OCI-M1 (cell line): ENCODE measurements at regions not wholly inside any gene's neighbourhood (a gene's known extent, or its start where the extent isn't known, plus 50 kb on each side); places are given as distances from the start of the nearest gene placed in this dataset.
A peak's percentile ranks its signal among the peaks of the same experiment; 100 is the strongest.
"Not testable (repeated sequence)": the region's sequence is repeated elsewhere in the genome, so short reads cannot be mapped to it uniquely, and the experiment has no call there.

Source experiments
- DNase-seq: peaks from one replicate; lab custom pipeline; 2025; lab: John Stamatoyannopoulos, UW

DNA sequence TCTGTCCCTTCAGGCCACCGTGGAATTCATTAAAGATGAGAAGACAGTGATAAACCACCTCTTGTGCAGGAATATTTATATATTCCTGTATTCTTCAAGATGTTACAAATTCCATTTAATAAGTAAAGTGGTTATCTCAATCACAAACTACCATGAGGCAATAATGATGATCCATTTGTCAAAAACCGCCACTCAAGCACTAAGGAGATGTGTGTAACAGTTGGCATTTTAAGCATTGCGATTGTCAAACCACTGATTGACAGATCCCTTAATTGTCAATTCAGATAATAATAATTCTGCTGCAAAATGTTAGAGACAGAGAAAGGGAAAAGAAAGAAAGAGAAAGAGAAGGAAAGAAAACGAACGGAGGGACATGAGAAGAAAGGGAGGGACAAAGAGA lies 476.1 kb upstream of the RBFOX1 start:
- DNase-seq = no peak

DNA sequence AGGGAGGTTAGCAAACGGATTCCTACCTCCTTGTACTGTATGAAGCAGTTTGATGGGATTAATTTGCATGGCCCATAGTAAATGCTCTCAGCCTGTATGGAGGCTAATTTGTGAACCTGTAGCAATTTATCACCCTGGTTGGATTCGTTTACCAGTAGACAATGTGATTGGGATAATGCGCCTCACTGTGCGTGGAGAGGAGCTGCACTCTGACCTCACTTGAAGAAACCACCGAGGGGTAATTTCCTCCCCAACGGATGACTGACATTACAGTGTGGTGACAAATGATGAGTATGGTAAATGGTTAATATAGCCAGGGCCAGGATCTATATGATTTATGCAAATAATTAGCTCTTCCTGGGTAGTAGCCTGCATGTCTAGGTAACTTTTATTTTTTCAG lies 479.1 kb upstream of the RBFOX1 start:
- DNase-seq = no peak

DNA sequence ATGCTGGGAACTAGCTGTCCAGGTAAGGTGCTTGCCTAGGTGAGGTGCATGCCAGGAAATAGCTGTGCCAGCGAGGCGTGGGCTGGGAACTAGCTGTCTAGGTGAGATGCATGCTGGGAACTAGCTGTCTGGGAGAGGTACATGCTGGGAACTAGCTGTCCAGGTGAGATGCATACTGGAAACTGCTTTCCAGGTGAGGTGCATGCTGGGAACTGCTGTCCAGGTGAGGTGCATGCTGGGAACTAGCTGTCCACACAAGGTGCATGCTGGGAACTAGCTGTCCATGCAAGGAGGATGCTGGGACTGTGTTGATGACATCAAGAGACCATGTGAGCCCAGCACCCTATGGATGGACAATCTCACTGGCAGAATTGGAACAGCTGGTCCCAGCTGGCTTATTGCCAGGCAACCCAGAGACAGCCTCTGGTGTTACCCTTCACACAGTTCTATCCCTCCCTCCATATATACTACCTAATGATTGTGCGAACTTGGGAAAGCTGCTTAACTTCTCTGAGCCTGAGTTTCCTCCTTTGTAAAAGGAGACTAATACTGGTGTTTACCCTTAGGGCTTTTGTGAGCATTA lies 479.9 kb upstream of the RBFOX1 start:
- no peak for DNase-seq

DNA sequence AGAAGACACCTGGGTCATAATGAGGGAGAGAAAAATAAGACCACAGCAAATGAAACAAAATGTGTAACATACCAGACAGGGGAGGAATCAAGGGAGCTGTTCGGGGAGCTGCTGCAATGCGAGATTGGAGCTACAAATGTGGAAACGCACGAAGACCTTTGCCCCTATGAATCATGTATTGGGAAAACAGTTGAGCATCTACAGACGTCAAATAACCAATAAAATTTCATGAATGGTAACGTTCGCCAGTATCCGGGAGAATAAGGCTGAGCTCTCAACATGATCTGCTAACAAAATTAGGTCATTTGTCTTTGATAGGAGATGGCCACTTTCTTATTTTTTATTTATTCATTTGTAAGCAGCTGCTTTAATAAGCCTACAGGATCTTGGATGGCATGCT lies 486.2 kb upstream of the RBFOX1 start:
- DNase-seq = no peak

DNA sequence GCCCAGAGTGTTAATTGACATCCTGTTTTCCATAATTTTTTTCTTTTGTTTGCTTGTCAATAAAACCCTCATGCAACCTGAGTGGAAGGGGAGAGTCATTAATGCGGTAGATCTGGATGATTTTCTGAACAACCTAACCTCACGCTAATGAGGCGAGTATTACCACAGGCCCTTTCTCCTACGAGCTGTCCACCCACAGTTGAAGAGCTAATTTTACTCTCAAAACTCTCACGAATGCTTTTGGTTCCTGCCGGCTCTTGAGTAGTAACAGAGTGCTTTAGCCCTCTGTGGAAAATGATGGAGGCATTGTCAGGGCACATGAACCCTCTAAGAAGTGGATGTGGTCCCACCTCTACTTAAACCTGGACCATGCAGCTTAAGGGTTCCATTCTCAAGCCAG lies 491.3 kb upstream of the RBFOX1 start:
- no peak for DNase-seq

DNA sequence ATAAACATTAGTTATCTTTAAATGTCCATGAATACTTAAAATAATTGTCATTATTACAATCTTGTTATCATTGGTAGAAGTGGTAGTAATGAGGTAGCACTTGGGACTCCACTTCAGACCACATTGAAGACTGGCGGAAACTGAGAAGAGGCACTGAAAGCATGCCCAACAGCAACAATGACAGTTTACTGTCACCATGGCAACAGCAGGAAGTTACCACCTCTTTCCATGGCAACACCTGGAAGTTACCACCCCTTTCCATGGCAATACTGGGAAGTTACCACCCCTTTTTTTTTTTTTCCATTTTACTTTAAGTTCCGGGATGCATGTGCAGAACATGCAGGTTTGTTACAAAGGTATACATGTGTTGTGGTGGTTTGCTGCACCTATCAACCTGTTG lies 494.9 kb upstream of the RBFOX1 start:
- DNase-seq = no peak

DNA sequence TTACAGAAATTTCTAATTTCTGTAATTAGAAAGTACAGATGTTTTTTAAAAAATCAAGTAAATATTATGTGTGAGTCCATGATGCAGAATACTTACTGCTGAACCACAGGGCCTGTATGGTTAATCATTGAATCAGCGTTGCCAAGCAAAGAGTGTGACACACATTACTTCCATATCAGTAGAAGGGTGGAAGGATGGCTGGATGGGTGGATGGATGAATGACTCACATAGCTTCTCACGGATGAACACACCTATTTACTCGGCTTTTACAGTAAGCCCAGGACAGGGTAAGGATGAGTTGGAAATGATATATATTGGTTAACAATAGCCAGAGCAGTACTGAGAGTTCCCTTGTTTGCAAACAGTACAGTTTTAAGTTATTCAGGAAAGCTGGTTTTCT lies 495.9 kb upstream of the RBFOX1 start:
- DNase-seq = no peak

DNA sequence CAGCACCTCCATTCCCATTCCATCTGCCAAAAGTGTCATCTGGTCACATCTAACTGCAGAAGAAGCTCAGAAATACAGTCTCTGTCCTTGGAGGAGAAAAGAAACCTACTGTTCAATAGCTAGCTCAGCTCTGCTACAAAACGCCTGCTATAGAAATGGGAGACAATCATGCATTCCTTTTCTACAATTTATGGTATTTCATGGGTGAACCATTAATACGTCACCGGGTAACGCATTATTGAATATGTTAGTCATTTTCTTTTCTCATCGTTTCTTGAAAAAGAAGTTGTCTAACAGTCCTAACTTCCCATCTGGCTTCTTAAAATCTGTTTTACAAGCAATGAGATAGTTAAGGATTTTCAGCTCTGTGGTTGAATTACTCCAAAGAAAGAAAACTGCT lies 496.7 kb upstream of the RBFOX1 start:
- no peak for DNase-seq

DNA sequence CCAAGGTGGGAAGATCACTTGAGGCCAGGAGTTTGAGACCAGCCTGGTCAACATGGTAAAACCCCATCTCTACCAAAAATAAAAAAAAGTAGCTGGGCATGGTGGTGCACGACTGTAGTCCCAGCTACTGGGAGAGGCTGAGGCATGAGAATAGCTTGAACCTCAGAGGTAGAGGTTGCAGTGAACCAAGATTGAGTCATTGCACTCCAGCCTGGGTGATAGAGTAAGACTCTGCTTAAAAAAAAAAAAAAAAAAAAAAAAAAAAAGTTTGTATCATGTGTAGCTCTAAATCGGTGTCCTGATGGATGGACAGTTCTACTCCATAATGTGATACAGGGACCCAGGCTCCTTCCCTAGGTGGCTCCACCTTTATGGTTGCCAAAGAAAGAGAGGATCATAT lies 497.1 kb upstream of the RBFOX1 start:
- no peak for DNase-seq

DNA sequence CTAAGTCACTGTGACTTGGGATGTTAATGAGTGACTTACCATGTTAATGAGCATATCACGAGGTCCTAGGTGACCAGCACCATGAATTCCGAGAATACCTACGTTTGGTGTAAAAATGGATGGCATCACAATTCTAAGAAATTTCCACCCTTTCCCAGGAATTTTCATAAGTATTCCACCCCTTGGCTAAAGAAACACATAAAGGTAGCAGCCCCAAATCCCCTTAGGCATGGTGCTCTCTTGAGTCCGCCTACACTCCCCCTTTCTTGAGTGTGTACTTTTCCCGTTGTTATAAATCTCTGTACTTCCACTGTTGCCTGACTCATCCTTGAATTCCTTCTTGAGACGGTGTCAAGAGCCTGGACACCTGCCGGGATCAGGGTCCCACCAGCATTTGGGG lies 504.0 kb upstream of the RBFOX1 start:
- no peak for DNase-seq

DNA sequence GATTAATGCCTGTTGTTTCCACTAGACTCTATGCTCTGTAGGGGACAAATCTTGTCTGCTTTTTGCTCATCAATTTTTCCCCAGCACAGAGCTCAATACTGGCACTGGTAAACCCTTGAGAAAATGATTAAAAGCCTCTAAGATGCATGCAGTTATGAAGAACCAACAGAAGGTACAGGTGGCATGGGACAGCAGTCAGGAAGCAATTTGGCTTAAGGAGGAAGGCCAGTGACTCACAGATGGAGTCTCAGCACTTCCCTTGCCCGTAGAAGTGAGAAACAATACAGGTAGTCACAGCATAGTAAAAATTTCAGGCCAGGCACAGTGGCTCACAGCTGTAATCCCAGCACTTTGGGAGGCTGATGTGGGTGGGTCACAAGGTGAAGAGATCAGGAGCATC lies 504.7 kb upstream of the RBFOX1 start:
- no peak for DNase-seq

DNA sequence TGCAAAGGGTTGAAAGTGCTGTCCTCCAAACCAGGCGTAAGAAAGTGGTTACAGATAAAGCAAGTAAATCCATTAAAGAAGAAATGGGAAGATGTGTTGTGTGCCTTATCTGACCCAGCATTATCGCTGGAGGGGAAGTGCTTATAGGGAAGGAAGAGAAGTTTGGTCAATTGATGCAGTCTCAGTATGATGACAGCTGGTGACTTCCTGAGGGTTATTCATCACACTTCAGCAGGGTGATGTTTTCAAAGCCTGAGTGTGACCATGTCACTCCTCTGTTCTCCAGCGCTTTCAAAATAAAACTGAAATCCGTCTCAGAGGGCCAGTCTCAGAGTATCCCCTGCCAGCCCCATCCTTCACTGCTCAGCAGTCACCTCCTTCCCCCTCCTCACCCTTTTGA lies 505.4 kb upstream of the RBFOX1 start:
- DNase-seq = peak; percentile 21

DNA sequence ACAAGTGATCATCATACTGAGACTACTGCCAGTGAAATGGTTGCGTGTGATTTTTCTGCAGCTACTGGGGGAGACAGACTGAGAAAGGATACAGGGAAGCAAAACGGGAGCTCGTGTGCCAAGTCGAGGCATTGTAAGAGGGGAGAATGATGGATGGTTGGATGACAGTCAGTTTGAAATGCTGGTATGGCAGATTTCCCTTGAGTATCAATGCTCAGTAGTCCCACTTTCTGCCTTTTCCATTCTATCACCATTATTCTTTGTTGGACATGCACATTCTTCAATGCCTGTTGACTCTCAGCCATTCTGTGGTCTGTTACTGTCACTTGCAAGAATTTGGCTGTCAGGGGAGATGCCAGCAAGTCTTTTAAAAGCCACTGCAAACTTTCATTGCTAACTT lies 510.6 kb upstream of the RBFOX1 start:
- DNase-seq = no peak

DNA sequence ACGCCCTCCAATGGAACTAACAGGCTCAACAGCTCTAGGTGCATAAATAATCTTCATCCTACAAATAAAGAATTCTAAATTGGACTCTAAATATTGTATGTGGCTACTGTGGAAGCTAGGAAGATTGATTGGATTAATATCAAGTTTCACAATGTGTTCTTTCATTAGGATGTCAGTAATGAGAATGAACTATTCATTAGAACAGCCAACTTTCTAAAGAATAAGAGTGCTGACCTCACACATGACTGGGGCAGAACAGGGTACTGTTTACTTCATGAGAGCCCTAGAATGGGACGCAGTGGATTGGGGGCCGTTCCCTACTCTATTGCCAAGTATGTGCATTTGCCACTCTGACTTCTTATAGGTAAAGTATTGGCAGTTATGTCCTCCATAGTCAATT lies 528.2 kb upstream of the RBFOX1 start:
- DNase-seq = no peak

DNA sequence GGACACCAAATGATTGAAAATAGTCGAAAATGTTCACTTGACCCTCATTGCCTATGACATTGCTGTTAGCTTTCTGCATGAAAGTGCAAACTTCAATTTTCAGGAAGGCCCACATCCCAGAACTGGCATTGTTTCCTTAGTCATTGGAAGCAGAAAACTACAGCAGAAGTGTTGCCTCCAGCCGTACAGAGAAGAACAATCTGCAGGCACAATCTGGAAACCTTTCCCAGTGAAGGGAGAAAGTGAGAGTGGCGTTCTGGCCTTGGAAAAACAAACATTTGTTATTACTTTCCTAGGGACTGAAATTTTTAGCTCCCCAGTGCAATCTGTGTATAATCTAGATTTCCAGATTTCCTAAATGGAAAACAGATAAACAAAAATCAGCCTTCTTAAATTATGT lies 529.5 kb upstream of the RBFOX1 start:
- no peak for DNase-seq

DNA sequence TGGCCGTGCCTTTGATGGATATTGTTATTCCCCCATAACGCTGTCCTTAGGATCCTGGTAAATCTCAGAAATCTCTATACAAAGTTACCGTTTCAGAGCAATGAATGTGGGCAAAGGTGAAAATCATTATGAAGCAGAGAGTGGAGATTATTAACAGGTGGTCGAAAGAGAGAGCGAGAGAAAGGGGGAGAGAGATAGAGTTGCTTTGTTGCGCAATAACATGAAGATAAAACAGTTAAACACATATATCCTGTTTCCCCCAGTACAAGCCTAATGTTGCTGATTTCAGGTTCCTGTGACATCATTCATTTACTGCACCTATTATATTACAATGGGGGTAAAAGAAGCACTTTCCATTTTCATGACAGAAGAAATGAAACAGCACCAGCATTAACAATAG lies 535.4 kb upstream of the RBFOX1 start:
- DNase-seq = no peak

DNA sequence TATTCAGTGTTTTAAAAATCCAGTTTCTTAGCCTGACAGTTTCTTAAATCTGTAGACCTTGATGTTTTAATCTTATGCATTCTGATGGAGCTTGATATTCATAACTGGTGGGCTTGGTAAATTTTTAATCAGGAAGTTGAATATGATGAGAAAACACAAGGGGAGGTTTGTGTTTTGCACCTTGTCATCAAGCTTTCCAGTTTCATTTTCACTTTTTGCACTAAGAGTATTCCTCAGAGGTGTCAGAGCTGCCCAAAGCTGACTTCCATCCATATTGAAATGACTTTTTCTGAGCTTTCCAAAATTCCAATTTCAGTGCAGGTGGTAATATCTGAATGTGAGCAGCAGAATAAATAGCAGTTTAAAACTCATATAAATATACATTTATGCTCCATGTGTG lies 555.0 kb upstream of the RBFOX1 start:
- DNase-seq = peak; percentile 54

DNA sequence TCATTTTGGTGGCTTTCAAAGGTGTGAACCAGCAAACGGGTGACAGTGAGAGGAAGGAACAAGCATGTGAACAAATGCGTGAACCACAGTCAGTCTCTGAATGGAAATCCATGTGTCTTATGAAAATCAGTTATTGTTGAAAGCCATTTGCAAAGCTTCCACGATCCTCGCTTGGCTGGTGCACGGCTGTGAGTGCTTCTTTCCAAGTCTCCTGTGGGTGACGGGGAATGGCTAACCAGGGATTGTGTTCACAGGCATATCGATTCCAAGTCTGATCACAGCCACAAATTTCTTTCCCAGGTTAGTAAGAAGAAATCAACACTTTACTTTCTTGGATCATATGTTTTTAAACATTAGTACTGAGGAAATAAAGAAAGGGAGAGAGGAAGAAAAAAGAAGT lies 556.9 kb upstream of the RBFOX1 start:
- no peak for DNase-seq

DNA sequence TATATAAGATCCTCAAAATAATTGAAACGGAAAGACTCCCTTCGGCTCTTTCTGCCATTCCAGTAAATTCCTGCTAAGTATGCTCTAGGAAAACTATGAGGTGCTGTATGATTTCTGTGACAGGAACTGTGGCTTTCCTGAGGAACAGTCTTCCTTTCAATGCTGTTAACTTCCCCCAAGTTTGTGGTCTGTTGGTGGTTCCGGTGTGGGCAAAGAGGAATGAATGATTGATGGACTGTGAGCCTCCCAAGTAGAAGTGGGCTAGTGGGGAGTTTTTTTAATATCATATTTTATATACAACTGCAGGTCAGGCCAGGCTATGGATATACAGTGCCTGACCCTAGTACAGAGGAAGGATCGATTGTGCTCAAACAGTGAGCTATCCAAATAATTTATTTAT lies 560.7 kb upstream of the RBFOX1 start:
- DNase-seq = no peak

DNA sequence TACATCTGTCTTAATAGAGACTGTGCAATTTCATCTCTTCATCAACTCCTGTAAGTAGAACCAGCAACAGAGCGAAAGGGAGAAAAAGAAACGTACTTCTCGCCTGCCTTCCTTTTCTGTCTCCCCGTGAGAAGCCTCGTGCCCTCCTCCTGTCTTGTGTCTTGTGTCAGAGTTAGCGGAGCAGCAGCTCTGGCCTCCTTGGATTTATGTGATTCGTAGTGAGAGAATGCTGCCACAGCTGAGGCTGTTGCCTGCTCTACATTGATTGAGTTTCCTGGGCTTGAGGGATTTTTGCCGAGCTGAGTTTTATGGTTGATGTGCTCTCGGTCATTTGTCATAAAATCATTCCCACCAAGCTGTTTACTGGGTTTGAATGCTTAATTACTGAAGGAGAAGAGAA lies 579.1 kb upstream of the RBFOX1 start:
- DNase-seq = no peak

DNA sequence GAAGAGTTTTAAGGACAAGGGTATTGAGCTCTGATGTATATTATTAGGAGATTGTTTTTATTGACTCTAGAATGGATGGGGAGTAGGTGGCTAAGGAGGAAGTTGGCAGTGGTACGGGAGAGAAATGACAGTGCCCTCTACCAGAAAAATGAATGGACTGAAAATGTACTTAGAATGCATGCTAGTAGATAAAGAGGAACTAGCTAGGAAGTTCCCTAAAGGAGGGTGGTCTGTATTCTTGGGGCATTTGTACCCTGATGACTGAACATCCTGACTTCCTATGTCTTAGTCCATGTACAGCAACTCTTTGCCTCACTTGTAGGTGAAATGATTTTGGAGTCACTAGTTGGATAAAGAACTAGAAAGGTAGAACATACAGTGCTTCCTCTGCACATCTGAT lies 581.5 kb upstream of the RBFOX1 start:
- DNase-seq = no peak

DNA sequence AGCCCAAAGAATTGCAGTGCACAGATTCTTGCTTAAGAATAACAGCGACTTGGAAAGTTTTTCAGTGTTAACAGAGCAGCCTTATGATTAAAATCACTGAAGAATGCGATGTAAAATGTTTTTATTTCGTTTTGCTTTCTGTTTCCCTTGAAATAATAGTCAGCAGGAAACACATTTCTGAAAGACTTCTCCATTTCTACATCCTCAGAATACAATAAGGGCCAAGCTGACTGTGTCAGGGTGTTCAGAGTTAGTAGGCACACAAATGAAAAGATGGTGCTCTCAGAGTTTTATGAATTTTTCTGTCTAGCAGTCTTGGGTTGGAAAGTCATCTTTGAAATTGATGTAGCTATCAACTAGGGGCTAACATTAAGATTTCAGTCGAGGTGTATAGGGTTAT lies 582.9 kb upstream of the RBFOX1 start:
- no peak for DNase-seq

DNA sequence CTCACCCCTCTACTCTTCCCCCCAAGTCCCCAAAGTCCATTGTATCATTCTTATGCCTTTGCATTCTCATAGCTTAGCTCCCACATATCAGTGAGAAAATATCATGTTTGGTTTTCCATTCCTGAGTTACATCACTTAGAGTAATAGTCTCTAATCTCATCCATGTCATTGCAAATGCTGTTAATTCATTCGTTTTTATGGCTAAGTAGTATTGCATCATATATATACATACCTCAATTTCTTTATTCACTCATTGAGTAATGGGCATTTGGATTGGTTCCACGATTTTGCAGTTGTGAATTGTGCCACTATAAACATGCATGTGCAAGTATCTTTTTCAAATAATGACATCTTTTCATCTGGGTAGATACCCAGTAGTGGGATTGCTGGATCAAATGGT lies 596.3 kb upstream of the RBFOX1 start:
- DNase-seq = not testable (repeated sequence)

DNA sequence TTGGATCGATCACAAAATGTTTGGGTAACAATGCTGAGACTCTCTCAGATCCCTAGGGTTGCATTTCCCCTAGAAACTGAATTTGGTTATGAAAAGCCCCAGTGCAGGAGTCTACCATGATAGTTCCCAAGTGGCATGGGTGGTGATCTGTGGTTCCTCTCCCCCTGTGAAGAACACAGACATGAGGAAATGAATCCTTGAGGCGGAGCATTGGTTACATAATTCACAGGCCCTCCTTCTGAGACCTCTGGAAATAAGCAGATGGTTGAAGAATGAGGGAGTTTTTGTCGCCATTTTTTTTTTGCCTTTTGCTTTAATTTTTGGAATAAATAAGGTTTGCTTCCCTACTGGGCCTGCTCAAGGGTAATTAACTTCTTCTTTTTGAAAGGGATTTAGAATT lies 597.0 kb upstream of the RBFOX1 start:
- DNase-seq = no peak

DNA sequence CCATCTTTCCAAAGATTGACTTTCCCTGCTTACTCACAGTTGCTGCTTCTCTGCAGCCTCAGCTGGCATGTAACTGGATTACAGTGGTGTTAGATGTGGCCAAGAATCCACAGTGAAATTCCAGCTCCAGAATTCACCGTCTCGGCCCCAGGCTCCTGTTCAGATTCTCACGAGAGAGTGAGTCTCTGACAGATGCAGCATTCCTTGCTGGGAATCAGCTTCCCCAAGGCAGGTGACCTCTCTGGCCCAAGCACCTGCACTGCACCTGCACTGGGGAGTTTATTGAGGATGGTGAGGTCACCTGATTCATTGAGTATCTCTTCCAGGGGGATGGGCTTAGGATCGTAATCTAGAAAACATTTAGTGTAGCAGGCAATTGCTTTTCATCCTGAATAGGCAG lies 600.5 kb upstream of the RBFOX1 start:
- DNase-seq = no peak
